ENCODE measurements at regions not wholly inside any gene's neighbourhood (a gene's known extent, or its start where the extent isn't known, plus 50 kb on each side); places are given as distances from the start of the nearest gene placed in this dataset.

GRCh38 chr13:40478775-40479174, 187.7 kb downstream of the FOXO1 start:
- TF ChIP-seq CTCF (IDR thresholded peaks at IDR 0.05; ENCODE audit: low read length) = no peak
- no peak for TF ChIP-seq EZH2 (IDR thresholded peaks at IDR 0.05; ENCODE audit: borderline replicate concordance, low read length)
